Loucy (cell line): ENCODE measurements at regions not wholly inside any gene's neighbourhood (a gene's known extent, or its start where the extent isn't known, plus 50 kb on each side); places are given as distances from the start of the nearest gene placed in this dataset.

Experiments used
- H2AFZ ChIP-seq: fragments of 200-600 bp; sonication (generic); 2 replicates; pipeline ENCODE4 v1.6.0; 2016; ENCODE audit warnings: antibody characterized with exemption, mild to moderate bottlenecking, low read length, moderate library complexity
- H3F3A ChIP-seq: fragments of 200-600 bp; 2 replicates; pipeline ENCODE4 v1.6.0; 2016; ENCODE audit warnings: antibody characterized with exemption, low read depth, mild to moderate bottlenecking
- H3K27me3 ChIP-seq: fragments of 200-600 bp; sonication (generic); 2 replicates; pipeline ENCODE4 v1.6.1; 2014; ENCODE audit warnings: low read length, mild to moderate bottlenecking; ENCODE audit not compliant: insufficient read depth, poor library complexity, severe bottlenecking
- H3K36me3 ChIP-seq: fragments of 200-600 bp; sonication (generic); 2 replicates; pipeline ENCODE4 v1.6.1; 2016; ENCODE audit warnings: low read length; ENCODE audit not compliant: insufficient read depth
- H3K4me1 ChIP-seq: fragments of 200-600 bp; sonication (generic); 2 replicates; pipeline ENCODE4 v1.5.1; 2014; ENCODE audit warnings: low read length, mild to moderate bottlenecking; ENCODE audit not compliant: insufficient read depth, poor library complexity, severe bottlenecking
- H3K4me2 ChIP-seq: fragments of 200-600 bp; sonication (generic); 2 replicates; pipeline ENCODE4 v1.6.0; 2014; ENCODE audit warnings: antibody characterized with exemption, low read length, low read depth, mild to moderate bottlenecking; ENCODE audit not compliant: poor library complexity, severe bottlenecking
- H3K4me3 ChIP-seq: fragments of 200-600 bp; sonication (generic); 2 replicates; pipeline ENCODE4 v1.5.1; 2014; ENCODE audit warnings: low read length, mild to moderate bottlenecking, mixed read lengths; ENCODE audit not compliant: poor library complexity, severe bottlenecking
- H3K79me2 ChIP-seq: fragments of 200-600 bp; sonication (generic); 2 replicates; pipeline ENCODE4 v1.6.1; 2014; ENCODE audit warnings: low read length; ENCODE audit not compliant: insufficient read depth
- H3K9ac ChIP-seq: fragments of 200-600 bp; sonication (generic); 2 replicates; pipeline ENCODE4 v1.6.0; 2014; ENCODE audit warnings: mild to moderate bottlenecking, low read depth, low read length, moderate library complexity; ENCODE audit not compliant: poor library complexity, severe bottlenecking
- H3K9me2 ChIP-seq: fragments of 200-600 bp; sonication (generic); replicated peaks from 2 replicates; pipeline ENCODE4 v1.6.1; 2016; ENCODE audit warnings: low read depth, low read length, mixed read lengths
- H3K9me3 ChIP-seq: fragments of 200-600 bp; sonication (generic); 2 replicates; pipeline ENCODE4 v1.6.1; 2014; ENCODE audit warnings: mild to moderate bottlenecking, antibody characterized with exemption, low read length, low read depth; ENCODE audit not compliant: insufficient read depth
- H4K20me1 ChIP-seq: fragments of 200-600 bp; sonication (generic); 2 replicates; pipeline ENCODE4 v1.6.0; 2014; ENCODE audit warnings: antibody characterized with exemption, low read length, mild to moderate bottlenecking; ENCODE audit not compliant: insufficient read depth, poor library complexity, severe bottlenecking
- CTCF ChIP-seq: fragments of 200-600 bp; sonication (generic); conservative IDR thresholded peaks from 2 replicates; pipeline ENCODE4 v1.5.1; 2014; ENCODE audit warnings: mild to moderate bottlenecking, antibody characterized with exemption, low read length
- EZH2phosphoT487 ChIP-seq: fragments of 200-600 bp; IDR thresholded peaks from 2 replicates; pipeline ENCODE4 v1.6.1; 2018; ENCODE audit warnings: antibody characterized with exemption, mild to moderate bottlenecking, moderate library complexity, borderline replicate concordance

- H3K4me3 ChIP-seq: no peak overlapping the region
- TF ChIP-seq CTCF (no peak), EZH2phosphoT487 (no peak)
- H3K36me3 ChIP-seq: no peaks in the 10 kb centered on the region
- no peaks in the 10 kb centered on the region for H3K9me2 ChIP-seq
- H3K79me2 ChIP-seq: no peaks in the 10 kb centered on the region
- no peaks in the 10 kb centered on the region for H3K9me3 ChIP-seq
- H3K9ac ChIP-seq: no peak overlapping the region
- no peak overlapping the region for H2AFZ ChIP-seq
- H3K27me3 ChIP-seq: no peaks in the 10 kb centered on the region
- H3K4me1 ChIP-seq: no peaks in the 10 kb centered on the region
- no peaks in the 10 kb centered on the region for H4K20me1 ChIP-seq
- no peaks in the 10 kb centered on the region for H3F3A ChIP-seq
- H3K4me2 ChIP-seq: no peak overlapping the region
Measured at GRCh38 chr21:15966231-15966630, 236.4 kb downstream of the USP25 start.

GRCh38 chr21:15966651-15967050 lies 236.9 kb downstream of the USP25 start:
- no peak overlapping the region for H2AFZ ChIP-seq
- no peaks in the 10 kb centered on the region for H3K9me2 ChIP-seq
- no peak overlapping the region for H3K9ac ChIP-seq
- TF ChIP-seq EZH2phosphoT487 (no peak), CTCF (no peak)
- H3K27me3 ChIP-seq: no peaks in the 10 kb centered on the region
- no peaks in the 10 kb centered on the region for H3F3A ChIP-seq
- H3K4me3 ChIP-seq: no peak overlapping the region
- no peaks in the 10 kb centered on the region for H3K4me1 ChIP-seq
- no peak overlapping the region for H3K4me2 ChIP-seq
- H3K36me3 ChIP-seq: no peaks in the 10 kb centered on the region
- no peaks in the 10 kb centered on the region for H3K79me2 ChIP-seq
- H3K9me3 ChIP-seq: no peaks in the 10 kb centered on the region
- no peaks in the 10 kb centered on the region for H4K20me1 ChIP-seq

DNA sequence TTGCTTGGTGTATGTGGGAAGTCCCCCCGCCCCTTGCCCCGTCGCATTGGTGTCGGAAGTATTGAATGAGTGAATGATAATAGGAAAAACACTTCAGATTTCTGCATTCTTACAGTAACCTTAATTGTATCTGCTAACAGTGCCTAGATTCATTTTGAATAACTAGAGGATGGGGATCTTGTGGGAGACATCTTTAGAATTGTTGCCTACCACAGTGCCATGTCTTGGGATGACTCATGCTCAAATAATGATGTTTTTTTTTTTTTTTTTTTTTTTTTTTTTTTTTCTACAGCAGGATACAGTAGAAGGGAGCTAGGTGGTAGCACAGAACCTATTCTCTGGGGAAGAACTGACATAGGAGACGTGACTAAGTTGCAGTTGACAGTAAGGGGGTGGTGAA lies 237.9 kb downstream of the USP25 start:
- H3F3A ChIP-seq: no peaks in the 10 kb centered on the region
- H3K4me1 ChIP-seq: no peaks in the 10 kb centered on the region
- TF ChIP-seq CTCF (no peak), EZH2phosphoT487 (no peak)
- no peak overlapping the region for H3K4me3 ChIP-seq
- H3K4me2 ChIP-seq: no peak overlapping the region
- H3K9ac ChIP-seq: no peak overlapping the region
- no peaks in the 10 kb centered on the region for H3K27me3 ChIP-seq
- H3K36me3 ChIP-seq: no peaks in the 10 kb centered on the region
- no peaks in the 10 kb centered on the region for H3K9me2 ChIP-seq
- no peaks in the 10 kb centered on the region for H3K79me2 ChIP-seq
- H2AFZ ChIP-seq: no peak overlapping the region
- H4K20me1 ChIP-seq: no peaks in the 10 kb centered on the region
- H3K9me3 ChIP-seq: no peaks in the 10 kb centered on the region
